HepG2 (cell line): ENCODE measurements at regions not wholly inside any gene's neighbourhood (a gene's known extent, or its start where the extent isn't known, plus 50 kb on each side); places are given as distances from the start of the nearest gene placed in this dataset.

Source experiments
- ATAC-seq: fragments of 200-7000 bp; cut with Tn5 transposase; 3 replicates; pipeline ENCODE4 v1.9.1; 2020; ENCODE audit warnings: mild to moderate bottlenecking, moderate library complexity
- BruUV-seq: library from RNA; stranded (reverse); fragments of 400-500 nt; replicated peaks from 2 replicates; lab custom pipeline; 2021; lab: Mats Ljungman, UMichigan
- CTCF ChIA-PET: fragments of 300-600 bp; formaldehyde crosslinking; extraction: SDS; loops from one replicate; lab custom pipeline; 2021; ENCODE audit warnings: low total read pairs, inconsistent platforms, low intra/inter-chr PET ratio; lab: Yijun Ruan, JAX
- POLR2A ChIA-PET: fragments of 350-600 bp; sonication (Branson Sonifier 250); formaldehyde crosslinking; loops from one replicate; lab custom pipeline; 2020; ENCODE audit warnings: antibody characterized with exemption, inconsistent platforms; lab: Yijun Ruan, JAX
- DNase-seq: peaks from one replicate; pipeline ENCODE4 v3.0.0-alpha.2; 2015; ENCODE audit warnings: low spot score
- FAIRE-seq: peaks from 3 replicates; lab custom pipeline; 2011; peaks lifted over from hg19 to GRCh38; lab: Jason Lieb, UNC
- H2AFZ ChIP-seq: one replicate; pipeline ENCODE4 v1.6.1; 2011; ENCODE audit warnings: low read length, inconsistent platforms
- H3K27ac ChIP-seq: fragments of 300-600 bp; 3 replicates; pipeline ENCODE4 v1.8.0; 2011; ENCODE audit warnings: mixed run types, mild to moderate bottlenecking, mixed read lengths, low read length, inconsistent platforms; ENCODE audit not compliant: insufficient read depth; ENCODE audit errors: extremely low read length
- H3K27me3 ChIP-seq, 2 experiments: fragments of 200-600 bp in 1 of 2; 2 replicates in 1 of 2; 3 replicates in 1 of 2; pipeline versions ENCODE4 v1.6.0 to v1.8.0; 2011; ENCODE audit warnings: low read length in 2 of 2, mild to moderate bottlenecking in 2 of 2, moderate library complexity in 2 of 2, inconsistent platforms in 1 of 2; ENCODE audit not compliant: insufficient read depth in 2 of 2, control insufficient read depth in 1 of 2
- H3K36me3 ChIP-seq, 2 experiments: fragments of 200-600 bp in 1 of 2; replicated peaks in 1 of 2; 2 replicates in 1 of 2; 3 replicates in 1 of 2; pipeline versions ENCODE4 v1.5.1 to v1.8.0; 2011; ENCODE audit warnings: low read length in 2 of 2, inconsistent platforms in 1 of 2; ENCODE audit not compliant: insufficient read depth in 2 of 2, control insufficient read depth in 1 of 2
- H3K4me1 ChIP-seq: 2 replicates; pipeline ENCODE4 v1.5.1; 2012; ENCODE audit warnings: low read length, inconsistent platforms; ENCODE audit not compliant: insufficient read depth
- H3K4me2 ChIP-seq: 2 replicates; pipeline ENCODE4 v1.6.0; 2011; ENCODE audit warnings: low read depth, low read length, inconsistent platforms
- H3K4me3 ChIP-seq, 3 experiments: fragments of 200-600 bp in 1 of 3; sonication (generic), shearing (Covaris generic) in 1 of 3; replicated peaks in 1 of 3; 2 replicates each; pipeline ENCODE4 v1.5.1; 2011 to 2016; ENCODE audit warnings: low read length in 3 of 3, inconsistent platforms in 2 of 3, low read depth in 2 of 3, mild to moderate bottlenecking in 2 of 3, control low read depth in 1 of 3, mixed read lengths in 1 of 3; ENCODE audit not compliant: insufficient read depth in 1 of 3
- H3K79me2 ChIP-seq: one replicate; pipeline ENCODE4 v1.6.1; 2011; ENCODE audit warnings: low read length, inconsistent platforms; ENCODE audit not compliant: insufficient read depth
- H3K9ac ChIP-seq: 2 replicates; pipeline ENCODE4 v1.6.0; 2011; ENCODE audit warnings: mild to moderate bottlenecking, low read depth, low read length, inconsistent platforms; ENCODE audit not compliant: insufficient read depth
- H3K9me3 ChIP-seq: 2 replicates; pipeline ENCODE4 v1.5.1; 2012; ENCODE audit warnings: mild to moderate bottlenecking, low read length
- H4K20me1 ChIP-seq: 2 replicates; pipeline ENCODE4 v1.6.0; 2011; ENCODE audit warnings: inconsistent platforms, mild to moderate bottlenecking, low read length, moderate library complexity; ENCODE audit not compliant: insufficient read depth
- FOXJ3 ChIP-seq: sonication (generic); formaldehyde crosslinking; IDR thresholded peaks from 2 replicates; pipeline ENCODE4 v1.4.0; 2020; ENCODE audit warnings: missing genetic modification reagents, mild to moderate bottlenecking, borderline replicate concordance
- MEIS1 ChIP-seq: sonication (generic); formaldehyde crosslinking; IDR thresholded peaks from 2 replicates; pipeline ENCODE4 v1.9.0; 2021; ENCODE audit warnings: mild to moderate bottlenecking, missing genetic modification reagents, moderate library complexity, borderline replicate concordance
- NFE2 ChIP-seq: sonication (generic); formaldehyde crosslinking; IDR thresholded peaks from 2 replicates; pipeline ENCODE4 v1.4.0; 2020; ENCODE audit warnings: missing genetic modification reagents
- PLSCR1 ChIP-seq: sonication (generic); formaldehyde crosslinking; IDR thresholded peaks from 2 replicates; pipeline ENCODE4 v1.5.0; 2020; ENCODE audit warnings: missing genetic modification reagents, mild to moderate bottlenecking, borderline replicate concordance
- TCF7 ChIP-seq: sonication (generic); IDR thresholded peaks from 2 replicates; pipeline ENCODE4 v1.6.1; 2016; ENCODE audit warnings: antibody characterized with exemption, low read depth
- TCF7L2 ChIP-seq: IDR thresholded peaks from 2 replicates; pipeline ENCODE4 v1.6.1; 2011; ENCODE audit warnings: mild to moderate bottlenecking, low read depth, low read length, moderate library complexity
- ZNF274 ChIP-seq: sonication (generic); formaldehyde crosslinking; IDR thresholded peaks from 2 replicates; pipeline ENCODE4 v1.5.1; 2020; ENCODE audit warnings: mild to moderate bottlenecking, missing genetic modification reagents
- ZNF556 ChIP-seq: sonication (generic); formaldehyde crosslinking; IDR thresholded peaks from 2 replicates; pipeline ENCODE4 v1.4.0; 2020; ENCODE audit warnings: mild to moderate bottlenecking, missing genetic modification reagents, borderline replicate concordance
- ZNF598 ChIP-seq: sonication (generic); formaldehyde crosslinking; IDR thresholded peaks from 2 replicates; pipeline ENCODE4 v1.5.1; 2020; ENCODE audit warnings: mild to moderate bottlenecking, missing genetic modification reagents, borderline replicate concordance
- ZNF766 ChIP-seq: sonication (generic); formaldehyde crosslinking; IDR thresholded peaks from 2 replicates; pipeline ENCODE4 v1.5.0; 2020; ENCODE audit warnings: missing genetic modification reagents, borderline replicate concordance
- ZSCAN25 ChIP-seq: sonication (generic); formaldehyde crosslinking; IDR thresholded peaks from 2 replicates; pipeline ENCODE4 v1.8.0; 2022; ENCODE audit warnings: mild to moderate bottlenecking, missing genetic modification reagents
- WGBS: methylation state at CpG from one replicate; pipeline ENCODE4 v1.1.6; 2017; ENCODE audit warnings: low lambda C conversion rate; 5-methylcytosine and 5-hydroxymethylcytosine counted together
- in situ Hi-C: cut with HindIII; loops from 2 replicates; pipeline ENCODE4 v1.10.0; 2017; ENCODE audit warnings: low pct_unique_long_range_greater_than_20kb; ENCODE audit not compliant: extremely low pct_ligation_motif_present
- intact Hi-C: fragments of 100-400 bp; cut with micrococcal nuclease; formaldehyde crosslinking; loops from one replicate; pipeline ENCODE4 v1.10.0; 2022; ENCODE audit not compliant: unreplicated experiment
- TF ChIP-seq, protein P1 (sequence below): sonication (generic); formaldehyde crosslinking; IDR thresholded peaks from 2 replicates; pipeline ENCODE4; 2020; ENCODE audit warnings: missing genetic modification reagents, mild to moderate bottlenecking, borderline replicate concordance
- TF ChIP-seq, protein P2 (sequence below): sonication (generic); formaldehyde crosslinking; IDR thresholded peaks from 2 replicates; pipeline ENCODE4 v1.4.0; 2020; ENCODE audit warnings: missing genetic modification reagents
- TF ChIP-seq, protein P3 (sequence below): IDR thresholded peaks from 2 replicates; pipeline ENCODE4 v1.6.1; 2018; ENCODE audit warnings: missing genetic modification reagents
- TF ChIP-seq, protein P4 (sequence below): IDR thresholded peaks from 2 replicates; pipeline ENCODE4 v1.6.1; 2016; ENCODE audit warnings: low read depth, borderline replicate concordance

GRCh38 chr1:147051136-147051535 lies 113.0 kb downstream of the NBPF12 start:
- no peak overlapping the region for H3K4me2 ChIP-seq
- no peaks in the 10 kb centered on the region for H4K20me1 ChIP-seq
- no peak overlapping the region for H2AFZ ChIP-seq
- H3K27ac ChIP-seq, result no peak overlapping the region
- no peak overlapping the region for H3K4me3 ChIP-seq
- no peak overlapping the region for H3K9ac ChIP-seq
- peaks cover 0 to 3% of the 10 kb centered on the region in 2 experiments; a peak in 1 of 5 replicates for H3K27me3 ChIP-seq
- ATAC-seq, result no peak
- no peaks in the 10 kb centered on the region for H3K79me2 ChIP-seq
- TF ChIP-seq ZNF556 (CRISPR knock-in tag) (no peak), MEIS1 (no peak), NFE2 (CRISPR knock-in tag) (no peak), PLSCR1 (CRISPR knock-in tag) (no peak), ZSCAN25 (no peak), ZNF274 (CRISPR knock-in tag) (no peak), ZNF766 (CRISPR knock-in tag) (no peak), TCF7 (no peak), TCF7L2 (no peak), FOXJ3 (CRISPR knock-in tag) (no peak), ZNF598 (CRISPR knock-in tag) (no peak)
- TF ChIP-seq, protein P1, sequence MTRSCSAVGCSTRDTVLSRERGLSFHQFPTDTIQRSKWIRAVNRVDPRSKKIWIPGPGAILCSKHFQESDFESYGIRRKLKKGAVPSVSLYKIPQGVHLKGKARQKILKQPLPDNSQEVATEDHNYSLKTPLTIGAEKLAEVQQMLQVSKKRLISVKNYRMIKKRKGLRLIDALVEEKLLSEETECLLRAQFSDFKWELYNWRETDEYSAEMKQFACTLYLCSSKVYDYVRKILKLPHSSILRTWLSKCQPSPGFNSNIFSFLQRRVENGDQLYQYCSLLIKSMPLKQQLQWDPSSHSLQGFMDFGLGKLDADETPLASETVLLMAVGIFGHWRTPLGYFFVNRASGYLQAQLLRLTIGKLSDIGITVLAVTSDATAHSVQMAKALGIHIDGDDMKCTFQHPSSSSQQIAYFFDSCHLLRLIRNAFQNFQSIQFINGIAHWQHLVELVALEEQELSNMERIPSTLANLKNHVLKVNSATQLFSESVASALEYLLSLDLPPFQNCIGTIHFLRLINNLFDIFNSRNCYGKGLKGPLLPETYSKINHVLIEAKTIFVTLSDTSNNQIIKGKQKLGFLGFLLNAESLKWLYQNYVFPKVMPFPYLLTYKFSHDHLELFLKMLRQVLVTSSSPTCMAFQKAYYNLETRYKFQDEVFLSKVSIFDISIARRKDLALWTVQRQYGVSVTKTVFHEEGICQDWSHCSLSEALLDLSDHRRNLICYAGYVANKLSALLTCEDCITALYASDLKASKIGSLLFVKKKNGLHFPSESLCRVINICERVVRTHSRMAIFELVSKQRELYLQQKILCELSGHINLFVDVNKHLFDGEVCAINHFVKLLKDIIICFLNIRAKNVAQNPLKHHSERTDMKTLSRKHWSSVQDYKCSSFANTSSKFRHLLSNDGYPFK (CRISPR knock-in tag), result no peak
- TF ChIP-seq, protein P2, sequence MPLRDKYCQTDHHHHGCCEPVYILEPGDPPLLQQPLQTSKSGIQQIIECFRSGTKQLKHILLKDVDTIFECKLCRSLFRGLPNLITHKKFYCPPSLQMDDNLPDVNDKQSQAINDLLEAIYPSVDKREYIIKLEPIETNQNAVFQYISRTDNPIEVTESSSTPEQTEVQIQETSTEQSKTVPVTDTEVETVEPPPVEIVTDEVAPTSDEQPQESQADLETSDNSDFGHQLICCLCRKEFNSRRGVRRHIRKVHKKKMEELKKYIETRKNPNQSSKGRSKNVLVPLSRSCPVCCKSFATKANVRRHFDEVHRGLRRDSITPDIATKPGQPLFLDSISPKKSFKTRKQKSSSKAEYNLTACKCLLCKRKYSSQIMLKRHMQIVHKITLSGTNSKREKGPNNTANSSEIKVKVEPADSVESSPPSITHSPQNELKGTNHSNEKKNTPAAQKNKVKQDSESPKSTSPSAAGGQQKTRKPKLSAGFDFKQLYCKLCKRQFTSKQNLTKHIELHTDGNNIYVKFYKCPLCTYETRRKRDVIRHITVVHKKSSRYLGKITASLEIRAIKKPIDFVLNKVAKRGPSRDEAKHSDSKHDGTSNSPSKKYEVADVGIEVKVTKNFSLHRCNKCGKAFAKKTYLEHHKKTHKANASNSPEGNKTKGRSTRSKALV (CRISPR knock-in tag), result no peak
- TF ChIP-seq, protein P3, sequence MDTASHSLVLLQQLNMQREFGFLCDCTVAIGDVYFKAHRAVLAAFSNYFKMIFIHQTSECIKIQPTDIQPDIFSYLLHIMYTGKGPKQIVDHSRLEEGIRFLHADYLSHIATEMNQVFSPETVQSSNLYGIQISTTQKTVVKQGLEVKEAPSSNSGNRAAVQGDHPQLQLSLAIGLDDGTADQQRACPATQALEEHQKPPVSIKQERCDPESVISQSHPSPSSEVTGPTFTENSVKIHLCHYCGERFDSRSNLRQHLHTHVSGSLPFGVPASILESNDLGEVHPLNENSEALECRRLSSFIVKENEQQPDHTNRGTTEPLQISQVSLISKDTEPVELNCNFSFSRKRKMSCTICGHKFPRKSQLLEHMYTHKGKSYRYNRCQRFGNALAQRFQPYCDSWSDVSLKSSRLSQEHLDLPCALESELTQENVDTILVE (CRISPR knock-in tag), result no peak
- TF ChIP-seq, protein P4, sequence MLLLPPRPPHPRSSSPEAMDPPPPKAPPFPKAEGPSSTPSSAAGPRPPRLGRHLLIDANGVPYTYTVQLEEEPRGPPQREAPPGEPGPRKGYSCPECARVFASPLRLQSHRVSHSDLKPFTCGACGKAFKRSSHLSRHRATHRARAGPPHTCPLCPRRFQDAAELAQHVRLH, result no peak
- TF ChIP-seq, all 625 proteins: peak for 0
- CTCF ChIA-PET, result no interaction called here
- in situ Hi-C loops, result no loop called here
- no TSS peak for BruUV-seq
- H3K4me1 ChIP-seq, result no peaks in the 10 kb centered on the region
- FAIRE-seq (no peak), DNase-seq (no peak)
- POLR2A ChIA-PET, result no interaction called here
- WGBS, result 32% methylated on average over 5 of the region's 10 CpGs
- intact Hi-C loops, result no loop called here
- H3K9me3 ChIP-seq, result no peaks in the 10 kb centered on the region
- H3K36me3 ChIP-seq, result no peaks in the 10 kb centered on the region
